Cardiac muscle cell (in vitro differentiated cells and primary cell): ENCODE measurements at regions not wholly inside any gene's neighbourhood (a gene's known extent, or its start where the extent isn't known, plus 50 kb on each side); places are given as distances from the start of the nearest gene placed in this dataset.

Experiments used
- DNase-seq, 2 donors: peaks; one replicate each; pipeline versions ENCODE4 v3.0.0 to v3.0.0-alpha.2; 2010 to 2017; ENCODE audit warnings: low read depth in 1 of 2, low spot score in 1 of 2
- H3K27ac ChIP-seq: fragments of 200-600 bp; sonication (generic); 2 replicates; pipeline ENCODE4 v1.5.1; 2016
- H3K27me3 ChIP-seq: fragments of 200-600 bp; sonication (generic); 2 replicates; pipeline ENCODE4 v1.6.0; 2016; ENCODE audit warnings: control low read depth
- H3K36me3 ChIP-seq: fragments of 200-600 bp; sonication (generic); 2 replicates; pipeline ENCODE4 v1.5.1; 2016; ENCODE audit warnings: control low read depth
- H3K4me1 ChIP-seq: fragments of 200-600 bp; sonication (generic); 2 replicates; pipeline ENCODE4 v1.8.1; 2017; ENCODE audit warnings: low read depth, mild to moderate bottlenecking, mixed run types
- H3K4me3 ChIP-seq: fragments of 200-600 bp; sonication (generic); 2 replicates; pipeline ENCODE4 v1.5.1; 2016; ENCODE audit warnings: mild to moderate bottlenecking
- H3K9me3 ChIP-seq: fragments of 200-600 bp; sonication (generic); 2 replicates; pipeline ENCODE4 v1.5.1; 2017; ENCODE audit warnings: low read depth, mild to moderate bottlenecking, control low read depth
- CTCF ChIP-seq: IDR thresholded peaks from 2 replicates; pipeline ENCODE4 v1.5.1; 2012; ENCODE audit warnings: low read depth, mild to moderate bottlenecking, low read length

- no peaks in the 10 kb centered on the region for H3K27me3 ChIP-seq
- no peaks in the 10 kb centered on the region for H3K9me3 ChIP-seq
- no peaks in the 10 kb centered on the region for H3K36me3 ChIP-seq
- no peak overlapping the region for H3K4me3 ChIP-seq
- no peak for TF ChIP-seq CTCF
- no peak for DNase-seq
- no peaks in the 10 kb centered on the region for H3K4me1 ChIP-seq
- H3K27ac ChIP-seq, result no peak overlapping the region
Measured at GRCh38 chr9:82750411-82750913, 312.5 kb downstream of the RASEF start.

- TF ChIP-seq CTCF, result no peak
- Histone ChIP-seq H3K27ac (no peak overlapping the region), H3K4me1 (no peaks in the 10 kb centered on the region), H3K4me3 (no peak overlapping the region), H3K9me3 (no peaks in the 10 kb centered on the region), H3K36me3 (no peaks in the 10 kb centered on the region), H3K27me3 (no peaks in the 10 kb centered on the region)
- no peak for DNase-seq
Measured at GRCh38 chr9:82757924-82758323, 305.0 kb downstream of the RASEF start.

GRCh38 chr9:82761027-82761426 is 301.9 kb downstream of the RASEF start:
- TF ChIP-seq CTCF, result no peak
- Histone ChIP-seq H3K9me3 (no peaks in the 10 kb centered on the region), H3K27ac (no peak overlapping the region), H3K36me3 (no peaks in the 10 kb centered on the region), H3K27me3 (no peaks in the 10 kb centered on the region), H3K4me3 (no peak overlapping the region), H3K4me1 (no peaks in the 10 kb centered on the region)
- no peak for DNase-seq

- no peak for DNase-seq
- no peak for TF ChIP-seq CTCF
- H3K36me3 ChIP-seq, result no peaks in the 10 kb centered on the region
- no peak overlapping the region for H3K4me3 ChIP-seq
- no peaks in the 10 kb centered on the region for H3K27me3 ChIP-seq
- no peaks in the 10 kb centered on the region for H3K9me3 ChIP-seq
- H3K4me1 ChIP-seq, result no peaks in the 10 kb centered on the region
- no peak overlapping the region for H3K27ac ChIP-seq
Measured at GRCh38 chr9:82761956-82762355, 301.0 kb downstream of the RASEF start.

GRCh38 chr9:82763656-82764055 is 299.3 kb downstream of the RASEF start:
- TF ChIP-seq CTCF, result no peak
- Histone ChIP-seq H3K4me3 (no peak overlapping the region), H3K9me3 (no peaks in the 10 kb centered on the region), H3K27me3 (no peaks in the 10 kb centered on the region), H3K4me1 (no peaks in the 10 kb centered on the region), H3K27ac (no peak overlapping the region), H3K36me3 (no peaks in the 10 kb centered on the region)
- no peak for DNase-seq
